ENCODE measurements at regions not wholly inside any gene's neighbourhood (a gene's known extent, or its start where the extent isn't known, plus 50 kb on each side); places are given as distances from the start of the nearest gene placed in this dataset.

DNA sequence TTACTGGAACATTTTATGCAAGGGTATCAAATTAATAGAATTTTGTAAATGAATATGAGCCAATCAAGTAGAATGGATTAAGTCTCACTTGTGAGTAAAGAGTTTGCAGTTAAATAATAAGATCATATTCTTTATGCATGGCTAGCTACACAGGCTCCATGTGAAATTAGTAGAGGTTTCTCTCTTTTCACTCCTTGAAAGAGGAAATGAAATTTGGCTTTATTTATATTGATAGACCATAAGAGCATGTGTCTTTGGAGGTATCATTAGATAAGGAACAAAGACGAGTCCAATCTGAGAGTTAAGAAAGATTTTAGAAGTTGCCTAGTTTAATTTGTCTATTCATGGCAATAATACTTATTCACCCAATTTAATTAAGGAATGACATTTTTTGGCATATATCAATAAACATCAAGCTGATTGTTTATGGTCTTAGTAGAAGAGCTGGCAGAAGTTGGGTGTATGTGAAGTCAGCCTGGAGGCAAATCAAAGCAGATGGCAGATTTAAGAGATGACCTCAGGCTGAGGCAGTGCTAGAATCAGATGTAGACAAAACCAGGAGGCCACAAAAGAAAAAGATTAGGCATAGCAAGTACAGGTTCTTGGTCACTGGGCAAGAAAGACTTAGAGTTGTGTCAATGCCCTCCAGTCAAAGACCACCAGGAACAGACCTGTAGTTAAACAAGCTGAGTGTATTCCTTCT, 406.5 kb upstream of the ARHGEF26 start:
- H3K36me3 ChIP-seq (replicated peaks in 1 of 2; ENCODE audit: control insufficient read depth in 1 of 2, insufficient read depth in 2 of 2, low read length in 2 of 2), result no peaks in the 10 kb centered on the region
- no peaks in the 10 kb centered on the region for H3K27me3 ChIP-seq (ENCODE audit: control insufficient read depth in 2 of 2, insufficient read depth in 2 of 2, low read length in 2 of 2)
- TF ChIP-seq, protein P1, sequence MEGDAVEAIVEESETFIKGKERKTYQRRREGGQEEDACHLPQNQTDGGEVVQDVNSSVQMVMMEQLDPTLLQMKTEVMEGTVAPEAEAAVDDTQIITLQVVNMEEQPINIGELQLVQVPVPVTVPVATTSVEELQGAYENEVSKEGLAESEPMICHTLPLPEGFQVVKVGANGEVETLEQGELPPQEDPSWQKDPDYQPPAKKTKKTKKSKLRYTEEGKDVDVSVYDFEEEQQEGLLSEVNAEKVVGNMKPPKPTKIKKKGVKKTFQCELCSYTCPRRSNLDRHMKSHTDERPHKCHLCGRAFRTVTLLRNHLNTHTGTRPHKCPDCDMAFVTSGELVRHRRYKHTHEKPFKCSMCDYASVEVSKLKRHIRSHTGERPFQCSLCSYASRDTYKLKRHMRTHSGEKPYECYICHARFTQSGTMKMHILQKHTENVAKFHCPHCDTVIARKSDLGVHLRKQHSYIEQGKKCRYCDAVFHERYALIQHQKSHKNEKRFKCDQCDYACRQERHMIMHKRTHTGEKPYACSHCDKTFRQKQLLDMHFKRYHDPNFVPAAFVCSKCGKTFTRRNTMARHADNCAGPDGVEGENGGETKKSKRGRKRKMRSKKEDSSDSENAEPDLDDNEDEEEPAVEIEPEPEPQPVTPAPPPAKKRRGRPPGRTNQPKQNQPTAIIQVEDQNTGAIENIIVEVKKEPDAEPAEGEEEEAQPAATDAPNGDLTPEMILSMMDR (IDR thresholded peaks at IDR 0.05), result no peak
- intact Hi-C loops (cut with micrococcal nuclease), result no loop called here
- no peak overlapping the region for H3K4me2 ChIP-seq (replicated peaks; ENCODE audit: extremely low read depth, low read length, poor library complexity, severe bottlenecking)
- H3K27ac ChIP-seq (ENCODE audit: low read depth in 1 of 2, low read length in 2 of 2), result no peak overlapping the region
- no CpG with 5 or more reads among the region's 1 CpG for WGBS (ENCODE audit: insufficient coverage)
- no peak overlapping the region for H3K9ac ChIP-seq (ENCODE audit: insufficient read depth, low read length, poor library complexity, severe bottlenecking)
- Mint-ChIP-seq H3K9me3 (peaks cover 0 to 4% (median 0%) of the 10 kb centered on the region in 7 donors), H3K27me3 (ENCODE audit: low read depth in 3 of 3) (no peaks in the 10 kb centered on the region), H3K4me1 (no peaks in the 10 kb centered on the region), H3K36me3 (no peaks in the 10 kb centered on the region), H3K4me3 (no peak overlapping the region), H3K27ac (no peak overlapping the region)
- no peak overlapping the region for H3K4me3 ChIP-seq (replicated peaks in 1 of 3; ENCODE audit: low read depth in 2 of 3, low read length in 3 of 3)
- H2AFZ ChIP-seq (ENCODE audit: insufficient read depth, low read depth, low read length, poor library complexity, severe bottlenecking), result no peak overlapping the region
- H3K9me3 ChIP-seq (replicated peaks in 1 of 2; ENCODE audit: control insufficient read depth in 1 of 2, insufficient read depth in 1 of 2, low read length in 2 of 2), result no peaks in the 10 kb centered on the region
- DNase-seq, result no peak
- H4K20me1 ChIP-seq (ENCODE audit: insufficient read depth, low read length), result no peaks in the 10 kb centered on the region
- no peaks in the 10 kb centered on the region for H3K4me1 ChIP-seq (ENCODE audit: control insufficient read depth in 1 of 2, insufficient read depth in 2 of 2, low read length in 2 of 2)
- no peaks in the 10 kb centered on the region for H3K79me2 ChIP-seq (ENCODE audit: insufficient read depth, low read length)

DNA sequence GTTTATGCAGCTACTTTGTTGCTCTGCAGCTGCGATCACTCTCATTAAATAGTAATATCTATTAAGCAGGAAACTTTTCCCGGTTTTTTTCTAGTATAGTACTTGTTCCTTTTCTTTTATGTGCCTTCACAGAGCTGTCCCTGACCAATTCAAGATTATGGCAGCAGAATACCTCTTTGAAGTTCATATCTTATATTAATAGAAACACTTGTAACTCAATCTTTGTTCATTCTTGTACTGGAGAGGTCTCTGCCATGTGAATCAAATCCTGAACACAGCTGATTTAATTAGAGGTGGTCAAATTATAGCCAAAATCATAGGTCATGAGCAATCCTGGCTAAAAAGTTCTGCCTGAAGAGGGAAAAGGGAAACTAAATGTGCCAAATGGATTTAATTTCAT, 399.0 kb upstream of the ARHGEF26 start:
- WGBS (ENCODE audit: insufficient coverage), result no CpG with 5 or more reads among the region's 2 CpGs
- H3K9me3 ChIP-seq (replicated peaks in 1 of 2; ENCODE audit: control insufficient read depth in 1 of 2, insufficient read depth in 1 of 2, low read length in 2 of 2), result no peaks in the 10 kb centered on the region
- DNase-seq, result no peak
- Mint-ChIP-seq H3K9me3 (peaks cover 0 to 6% (median 2%) of the 10 kb centered on the region in 7 donors), H3K27ac (no peak overlapping the region), H3K4me3 (no peak overlapping the region), H3K4me1 (no peaks in the 10 kb centered on the region), H3K27me3 (ENCODE audit: low read depth in 3 of 3) (peaks cover 1 to 3% (median 1%) of the 10 kb centered on the region in 3 donors), H3K36me3 (no peaks in the 10 kb centered on the region)
- H3K27me3 ChIP-seq (ENCODE audit: control insufficient read depth in 2 of 2, insufficient read depth in 2 of 2, low read length in 2 of 2), result no peaks in the 10 kb centered on the region
- H3K36me3 ChIP-seq (replicated peaks in 1 of 2; ENCODE audit: control insufficient read depth in 1 of 2, insufficient read depth in 2 of 2, low read length in 2 of 2), result no peaks in the 10 kb centered on the region
- no peak overlapping the region for H3K9ac ChIP-seq (ENCODE audit: insufficient read depth, low read length, poor library complexity, severe bottlenecking)
- no peak overlapping the region for H2AFZ ChIP-seq (ENCODE audit: insufficient read depth, low read depth, low read length, poor library complexity, severe bottlenecking)
- no peak overlapping the region for H3K4me2 ChIP-seq (replicated peaks; ENCODE audit: extremely low read depth, low read length, poor library complexity, severe bottlenecking)
- H3K79me2 ChIP-seq (ENCODE audit: insufficient read depth, low read length), result no peaks in the 10 kb centered on the region
- no peak overlapping the region for H3K27ac ChIP-seq (ENCODE audit: low read depth in 1 of 2, low read length in 2 of 2)
- H3K4me3 ChIP-seq (replicated peaks in 1 of 3; ENCODE audit: low read depth in 2 of 3, low read length in 3 of 3), result no peak overlapping the region
- intact Hi-C loops (cut with micrococcal nuclease), result no loop called here
- H3K4me1 ChIP-seq (ENCODE audit: control insufficient read depth in 1 of 2, insufficient read depth in 2 of 2, low read length in 2 of 2), result no peaks in the 10 kb centered on the region
- H4K20me1 ChIP-seq (ENCODE audit: insufficient read depth, low read length), result no peaks in the 10 kb centered on the region
- TF ChIP-seq, protein P1 (IDR thresholded peaks at IDR 0.05), result no peak

Data from CD14-positive monocyte (primary cell).